ENCODE measurements at regions not wholly inside any gene's neighbourhood (a gene's known extent, or its start where the extent isn't known, plus 50 kb on each side); places are given as distances from the start of the nearest gene placed in this dataset.

GRCh38 chr17:70901870-70902269 is 732.5 kb downstream of the KCNJ2 start:
- no peak overlapping the region for H3K4me3 ChIP-seq (ENCODE audit: insufficient read depth, low read depth, low read length, poor library complexity, severe bottlenecking)
- H3K36me3 ChIP-seq (ENCODE audit: control insufficient read depth, insufficient read depth, low read length), result no peaks in the 10 kb centered on the region
- H3K4me1 ChIP-seq (ENCODE audit: control insufficient read depth, insufficient read depth, low read length, poor library complexity, severe bottlenecking), result no peaks in the 10 kb centered on the region
- no peaks in the 10 kb centered on the region for H3K9me3 ChIP-seq (ENCODE audit: control insufficient read depth, low read length)
- H3K27me3 ChIP-seq (replicated peaks; ENCODE audit: control insufficient read depth, insufficient read depth, low read length, poor library complexity, severe bottlenecking), result no peaks in the 10 kb centered on the region
- DNase-seq, result no peak
- no peak overlapping the region for H3K27ac ChIP-seq (ENCODE audit: insufficient read depth, low read length, poor library complexity, severe bottlenecking)

GRCh38 chr17:70905796-70906195 is 736.5 kb downstream of the KCNJ2 start:
- Histone ChIP-seq H3K4me1 (ENCODE audit: control insufficient read depth, insufficient read depth, low read length, poor library complexity, severe bottlenecking) (no peaks in the 10 kb centered on the region), H3K27me3 (replicated peaks; ENCODE audit: control insufficient read depth, insufficient read depth, low read length, poor library complexity, severe bottlenecking) (no peaks in the 10 kb centered on the region), H3K27ac (ENCODE audit: insufficient read depth, low read length, poor library complexity, severe bottlenecking) (no peak overlapping the region), H3K9me3 (ENCODE audit: control insufficient read depth, low read length) (no peaks in the 10 kb centered on the region), H3K4me3 (ENCODE audit: insufficient read depth, low read depth, low read length, poor library complexity, severe bottlenecking) (no peak overlapping the region), H3K36me3 (ENCODE audit: control insufficient read depth, insufficient read depth, low read length) (no peaks in the 10 kb centered on the region)
- DNase-seq, result no peak

- Histone ChIP-seq H3K27ac (ENCODE audit: insufficient read depth, low read length, poor library complexity, severe bottlenecking) (no peak overlapping the region), H3K27me3 (replicated peaks; ENCODE audit: control insufficient read depth, insufficient read depth, low read length, poor library complexity, severe bottlenecking) (no peaks in the 10 kb centered on the region), H3K4me1 (ENCODE audit: control insufficient read depth, insufficient read depth, low read length, poor library complexity, severe bottlenecking) (no peaks in the 10 kb centered on the region), H3K4me3 (ENCODE audit: insufficient read depth, low read depth, low read length, poor library complexity, severe bottlenecking) (no peak overlapping the region), H3K36me3 (ENCODE audit: control insufficient read depth, insufficient read depth, low read length) (no peaks in the 10 kb centered on the region), H3K9me3 (ENCODE audit: control insufficient read depth, low read length) (no peaks in the 10 kb centered on the region)
- DNase-seq, result no peak
These were observed 737.5 kb downstream of the KCNJ2 start for GRCh38 chr17:70906808-70907207.

- Histone ChIP-seq H3K27ac (ENCODE audit: insufficient read depth, low read length, poor library complexity, severe bottlenecking) (no peak overlapping the region), H3K4me3 (ENCODE audit: insufficient read depth, low read depth, low read length, poor library complexity, severe bottlenecking) (no peak overlapping the region), H3K4me1 (ENCODE audit: control insufficient read depth, insufficient read depth, low read length, poor library complexity, severe bottlenecking) (no peaks in the 10 kb centered on the region), H3K9me3 (ENCODE audit: control insufficient read depth, low read length) (peaks cover 3% of the 10 kb centered on the region), H3K36me3 (ENCODE audit: control insufficient read depth, insufficient read depth, low read length) (no peaks in the 10 kb centered on the region), H3K27me3 (replicated peaks; ENCODE audit: control insufficient read depth, insufficient read depth, low read length, poor library complexity, severe bottlenecking) (no peaks in the 10 kb centered on the region)
- DNase-seq, result no peak
These were observed 743.6 kb downstream of the KCNJ2 start for GRCh38 chr17:70912716-70913485.

- Histone ChIP-seq H3K4me1 (ENCODE audit: control insufficient read depth, insufficient read depth, low read length, poor library complexity, severe bottlenecking) (no peaks in the 10 kb centered on the region), H3K36me3 (ENCODE audit: control insufficient read depth, insufficient read depth, low read length) (no peaks in the 10 kb centered on the region), H3K27me3 (replicated peaks; ENCODE audit: control insufficient read depth, insufficient read depth, low read length, poor library complexity, severe bottlenecking) (no peaks in the 10 kb centered on the region), H3K27ac (ENCODE audit: insufficient read depth, low read length, poor library complexity, severe bottlenecking) (no peak overlapping the region), H3K4me3 (ENCODE audit: insufficient read depth, low read depth, low read length, poor library complexity, severe bottlenecking) (no peak overlapping the region), H3K9me3 (ENCODE audit: control insufficient read depth, low read length) (peaks cover 3% of the 10 kb centered on the region)
- no peak for DNase-seq
These were observed 747.1 kb downstream of the KCNJ2 start for GRCh38 chr17:70916469-70916868.

GRCh38 chr17:70919241-70919640 is 749.9 kb downstream of the KCNJ2 start:
- no peak overlapping the region for H3K4me3 ChIP-seq (ENCODE audit: insufficient read depth, low read depth, low read length, poor library complexity, severe bottlenecking)

GRCh38 chr17:70920416-70920815 is 751.1 kb downstream of the KCNJ2 start:
- Histone ChIP-seq H3K4me3 (ENCODE audit: insufficient read depth, low read depth, low read length, poor library complexity, severe bottlenecking) (no peak overlapping the region), H3K27me3 (replicated peaks; ENCODE audit: control insufficient read depth, insufficient read depth, low read length, poor library complexity, severe bottlenecking) (no peaks in the 10 kb centered on the region)

More at GRCh38 chr17:70919241-70919640, 749.9 kb downstream of the KCNJ2 start:
- H3K36me3 ChIP-seq (ENCODE audit: control insufficient read depth, insufficient read depth, low read length), result no peaks in the 10 kb centered on the region
- no peak for DNase-seq
- no peaks in the 10 kb centered on the region for H3K27me3 ChIP-seq (replicated peaks; ENCODE audit: control insufficient read depth, insufficient read depth, low read length, poor library complexity, severe bottlenecking)
- no peak overlapping the region for H3K27ac ChIP-seq (ENCODE audit: insufficient read depth, low read length, poor library complexity, severe bottlenecking)
- no peaks in the 10 kb centered on the region for H3K4me1 ChIP-seq (ENCODE audit: control insufficient read depth, insufficient read depth, low read length, poor library complexity, severe bottlenecking)
- H3K9me3 ChIP-seq (ENCODE audit: control insufficient read depth, low read length), result peaks cover 3% of the 10 kb centered on the region

GRCh38 chr17:70922268-70922667 is 752.9 kb downstream of the KCNJ2 start:
- Histone ChIP-seq H3K4me3 (ENCODE audit: insufficient read depth, low read depth, low read length, poor library complexity, severe bottlenecking) (no peak overlapping the region), H3K36me3 (ENCODE audit: control insufficient read depth, insufficient read depth, low read length) (no peaks in the 10 kb centered on the region), H3K9me3 (ENCODE audit: control insufficient read depth, low read length) (no peaks in the 10 kb centered on the region), H3K4me1 (ENCODE audit: control insufficient read depth, insufficient read depth, low read length, poor library complexity, severe bottlenecking) (no peaks in the 10 kb centered on the region), H3K27me3 (replicated peaks; ENCODE audit: control insufficient read depth, insufficient read depth, low read length, poor library complexity, severe bottlenecking) (no peaks in the 10 kb centered on the region), H3K27ac (ENCODE audit: insufficient read depth, low read length, poor library complexity, severe bottlenecking) (no peak overlapping the region)
- no peak for DNase-seq

More at GRCh38 chr17:70920416-70920815, 751.1 kb downstream of the KCNJ2 start:
- DNase-seq, result no peak
- Histone ChIP-seq H3K9me3 (ENCODE audit: control insufficient read depth, low read length) (peaks cover 3% of the 10 kb centered on the region), H3K36me3 (ENCODE audit: control insufficient read depth, insufficient read depth, low read length) (no peaks in the 10 kb centered on the region), H3K4me1 (ENCODE audit: control insufficient read depth, insufficient read depth, low read length, poor library complexity, severe bottlenecking) (no peaks in the 10 kb centered on the region), H3K27ac (ENCODE audit: insufficient read depth, low read length, poor library complexity, severe bottlenecking) (no peak overlapping the region)

GRCh38 chr17:70924776-70925175 is 755.4 kb downstream of the KCNJ2 start:
- Histone ChIP-seq H3K27ac (ENCODE audit: insufficient read depth, low read length, poor library complexity, severe bottlenecking) (no peak overlapping the region), H3K9me3 (ENCODE audit: control insufficient read depth, low read length) (no peaks in the 10 kb centered on the region), H3K4me1 (ENCODE audit: control insufficient read depth, insufficient read depth, low read length, poor library complexity, severe bottlenecking) (no peaks in the 10 kb centered on the region), H3K36me3 (ENCODE audit: control insufficient read depth, insufficient read depth, low read length) (no peaks in the 10 kb centered on the region), H3K4me3 (ENCODE audit: insufficient read depth, low read depth, low read length, poor library complexity, severe bottlenecking) (no peak overlapping the region), H3K27me3 (replicated peaks; ENCODE audit: control insufficient read depth, insufficient read depth, low read length, poor library complexity, severe bottlenecking) (no peaks in the 10 kb centered on the region)
- DNase-seq, result no peak

- H3K27me3 ChIP-seq (replicated peaks; ENCODE audit: control insufficient read depth, insufficient read depth, low read length, poor library complexity, severe bottlenecking), result no peaks in the 10 kb centered on the region
- no peak overlapping the region for H3K4me3 ChIP-seq (ENCODE audit: insufficient read depth, low read depth, low read length, poor library complexity, severe bottlenecking)
- H3K27ac ChIP-seq (ENCODE audit: insufficient read depth, low read length, poor library complexity, severe bottlenecking), result no peak overlapping the region
- no peak for DNase-seq
- H3K4me1 ChIP-seq (ENCODE audit: control insufficient read depth, insufficient read depth, low read length, poor library complexity, severe bottlenecking), result no peaks in the 10 kb centered on the region
- no peaks in the 10 kb centered on the region for H3K9me3 ChIP-seq (ENCODE audit: control insufficient read depth, low read length)
- H3K36me3 ChIP-seq (ENCODE audit: control insufficient read depth, insufficient read depth, low read length), result no peaks in the 10 kb centered on the region
These were observed 759.9 kb downstream of the KCNJ2 start for GRCh38 chr17:70929226-70929625.
